KG1 (cell line): ENCODE measurements at regions not wholly inside any gene's neighbourhood (a gene's known extent, or its start where the extent isn't known, plus 50 kb on each side); places are given as distances from the start of the nearest gene placed in this dataset.

ENCODE experiments used
- DNase-seq: peaks from one replicate; lab custom pipeline; 2025; lab: John Stamatoyannopoulos, UW

DNA sequence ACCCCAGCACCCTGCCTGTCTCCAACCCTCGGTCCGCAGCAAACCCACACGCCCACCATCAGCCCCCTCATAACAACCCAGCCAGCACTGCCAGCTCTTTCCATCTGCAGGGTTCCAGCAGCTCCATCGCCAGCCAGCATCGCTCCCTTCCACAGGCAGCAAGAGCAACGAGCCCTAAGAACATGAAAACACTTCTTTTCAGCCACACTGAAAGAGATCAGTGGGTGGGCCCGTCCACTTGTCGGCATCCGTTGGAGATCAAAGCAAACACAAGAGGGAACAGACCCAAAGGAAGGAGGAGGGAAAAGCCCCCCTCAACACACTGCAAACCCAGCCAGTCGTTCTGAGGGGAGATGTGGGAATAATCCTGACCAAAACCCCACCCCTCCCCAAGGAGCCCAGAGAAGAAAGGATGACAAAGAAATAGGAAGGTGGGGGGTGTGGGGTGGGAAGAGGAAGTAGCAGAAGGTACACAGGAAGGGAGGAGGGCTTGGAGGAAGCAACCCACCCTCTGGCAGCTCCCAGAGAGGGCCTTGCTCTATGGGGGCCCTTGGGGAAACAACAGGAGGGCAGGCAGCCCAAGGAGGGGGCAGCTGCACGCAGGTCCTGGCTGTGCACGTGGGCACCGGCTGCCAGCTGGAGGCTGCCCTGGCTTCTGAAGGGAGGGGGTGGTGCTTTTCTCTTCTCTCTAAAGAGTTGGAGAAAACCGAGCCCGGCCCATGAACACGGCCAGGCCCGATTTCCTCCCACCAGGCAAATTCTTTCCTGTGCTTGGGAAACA, 473.6 kb upstream of the PROK2 start:
- no peak for DNase-seq

DNA sequence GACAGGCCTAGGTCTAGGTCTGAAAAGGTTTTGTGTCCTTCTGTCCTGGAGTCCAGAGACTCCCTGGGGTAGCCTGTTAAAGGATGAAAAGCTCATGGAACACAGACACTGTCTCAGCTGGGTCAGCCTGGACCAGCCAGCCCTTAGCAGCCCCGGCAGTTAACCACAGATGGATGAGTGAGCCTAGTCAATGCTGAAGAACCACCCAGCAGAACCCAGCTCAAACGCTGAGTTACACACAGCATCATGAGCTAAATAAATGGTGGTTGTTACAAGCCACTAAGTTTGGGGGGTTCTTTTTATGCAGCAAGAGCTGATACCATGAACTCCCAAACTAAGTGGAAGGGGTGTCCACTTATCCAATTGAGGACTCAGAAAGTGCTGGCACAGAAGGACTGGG, 472.8 kb upstream of the PROK2 start:
- no peak for DNase-seq

DNA sequence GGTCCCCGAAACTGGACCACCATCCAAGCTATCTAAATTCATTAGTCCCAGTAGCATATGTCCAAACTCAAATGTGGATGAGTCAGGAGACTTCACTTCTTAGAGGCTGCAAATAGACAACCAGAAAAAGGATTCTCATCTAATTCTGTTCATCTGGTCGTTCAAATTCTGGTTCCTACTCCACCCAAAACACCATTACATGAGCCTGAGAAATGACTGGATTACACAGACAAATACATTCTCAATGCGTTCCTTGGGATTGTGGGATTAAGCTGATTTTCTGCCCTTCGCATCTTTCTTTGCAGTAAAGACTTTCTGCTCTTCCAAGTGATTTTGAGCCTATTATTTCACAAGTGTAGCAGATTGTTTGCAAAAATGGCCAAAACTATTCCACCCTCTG, 472.3 kb upstream of the PROK2 start:
- no peak for DNase-seq

DNA sequence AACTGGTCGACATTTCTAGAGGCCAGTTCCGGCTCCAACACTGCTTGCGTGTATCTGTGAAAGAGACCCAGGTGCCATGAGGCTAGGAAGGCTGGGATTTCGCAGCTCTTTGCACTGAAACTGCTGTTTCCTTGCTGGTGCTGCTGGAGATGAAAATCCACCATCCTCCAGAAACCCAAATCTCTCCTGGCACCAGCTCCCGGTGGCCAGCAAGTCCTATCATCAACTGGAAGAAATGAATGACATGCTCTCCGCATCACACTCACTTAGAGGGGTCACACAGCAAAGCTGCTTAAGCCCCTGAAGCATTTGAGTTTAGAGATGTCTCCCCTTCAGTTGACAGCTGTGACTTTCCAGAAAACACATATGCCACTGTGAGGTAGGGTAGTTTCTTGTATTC, 471.8 kb upstream of the PROK2 start:
- no peak for DNase-seq

DNA sequence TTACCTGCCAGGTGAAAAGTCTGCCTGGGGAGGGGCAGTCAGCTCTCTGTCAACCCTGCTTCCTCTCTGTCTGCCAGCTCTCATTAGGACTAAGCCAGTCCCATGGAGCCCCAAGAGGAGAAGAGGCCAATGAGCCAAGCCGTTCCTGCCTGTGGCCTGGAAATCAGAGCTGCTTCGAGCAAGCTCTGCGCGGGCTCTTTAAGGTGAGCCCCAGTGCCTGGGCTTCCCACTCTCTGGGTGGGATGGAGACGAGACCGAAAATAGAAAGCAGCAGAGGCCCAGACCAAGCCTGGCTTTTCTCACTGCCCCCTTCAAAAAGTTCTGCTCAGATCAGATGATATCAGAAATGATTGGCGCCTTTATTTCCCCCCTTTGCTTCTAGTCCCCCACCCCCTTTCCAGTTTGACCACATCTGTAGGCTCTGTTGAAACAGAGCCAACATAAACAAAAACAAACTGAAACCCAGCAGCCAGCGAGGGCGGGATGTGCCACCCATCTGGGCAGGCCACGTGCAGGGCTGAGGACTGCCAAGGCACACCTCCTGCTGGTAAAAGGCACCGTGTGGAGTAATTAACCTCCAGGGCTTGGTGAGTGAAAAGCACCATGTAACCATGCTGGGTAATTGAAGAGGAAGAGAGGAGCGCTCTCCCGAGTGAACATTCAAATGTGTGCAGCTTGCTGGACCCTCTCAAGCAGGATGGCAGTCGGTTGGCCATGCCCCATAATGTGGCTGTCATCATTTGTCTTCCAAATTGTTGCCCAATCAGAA, 471.0 kb upstream of the PROK2 start:
- no peak for DNase-seq

DNA sequence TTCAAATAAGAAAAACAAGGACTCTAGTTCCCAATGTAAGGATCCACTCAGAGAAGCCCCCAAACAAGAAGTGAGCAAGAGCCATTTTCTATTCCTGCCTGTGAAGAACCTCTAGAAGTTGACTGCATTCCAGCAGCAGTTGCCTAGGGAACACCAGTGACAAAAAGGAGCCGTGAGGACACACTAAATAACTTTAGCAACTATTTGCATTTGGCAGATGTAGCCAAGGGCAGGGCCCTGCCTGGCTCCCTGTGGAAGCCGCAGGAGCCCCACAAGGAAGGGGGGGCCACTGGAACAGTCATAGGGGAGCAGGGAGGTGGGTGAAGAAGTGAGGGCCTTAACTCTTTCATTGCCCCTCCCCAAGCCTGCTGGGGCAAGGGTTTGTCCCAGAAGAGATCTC, 470.2 kb upstream of the PROK2 start:
- DNase-seq, result no peak

DNA sequence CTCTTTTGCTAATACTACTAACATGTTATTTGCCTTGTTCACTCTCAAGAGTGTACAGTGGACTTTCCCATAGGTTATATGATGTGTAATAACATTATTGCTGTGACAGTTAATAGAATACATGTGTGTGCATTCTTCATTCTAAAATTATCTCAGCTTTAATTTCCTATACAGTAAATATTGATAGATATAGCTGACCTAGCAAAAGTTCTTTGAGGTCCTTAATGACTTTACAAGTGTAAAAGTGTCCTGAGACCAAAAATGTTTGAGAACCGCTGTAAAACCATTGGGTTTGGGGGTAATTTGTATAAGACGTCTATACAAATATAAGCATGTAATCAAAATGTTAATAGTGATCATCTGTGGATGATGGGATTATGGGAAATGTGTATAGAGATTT, 469.5 kb upstream of the PROK2 start:
- no peak for DNase-seq

DNA sequence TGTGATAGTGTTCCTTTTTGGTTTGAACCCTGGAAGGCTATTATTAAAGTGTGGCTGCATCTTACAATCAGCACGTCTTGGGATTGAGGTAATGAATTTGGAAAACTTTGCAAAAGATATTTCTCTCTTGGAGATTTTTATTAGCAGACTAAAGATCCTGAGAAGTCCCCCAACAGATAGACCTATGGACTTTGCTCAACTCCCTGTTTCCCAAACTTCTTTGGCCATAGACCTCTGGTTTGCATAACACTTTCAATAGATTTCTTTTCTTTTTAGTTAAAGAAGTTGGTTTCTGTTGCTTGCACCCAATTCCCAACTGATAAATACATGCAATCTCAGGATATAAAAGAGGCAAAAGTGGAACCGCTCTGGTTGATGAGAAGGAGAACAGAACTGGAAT, 465.8 kb upstream of the PROK2 start:
- DNase-seq, result no peak

DNA sequence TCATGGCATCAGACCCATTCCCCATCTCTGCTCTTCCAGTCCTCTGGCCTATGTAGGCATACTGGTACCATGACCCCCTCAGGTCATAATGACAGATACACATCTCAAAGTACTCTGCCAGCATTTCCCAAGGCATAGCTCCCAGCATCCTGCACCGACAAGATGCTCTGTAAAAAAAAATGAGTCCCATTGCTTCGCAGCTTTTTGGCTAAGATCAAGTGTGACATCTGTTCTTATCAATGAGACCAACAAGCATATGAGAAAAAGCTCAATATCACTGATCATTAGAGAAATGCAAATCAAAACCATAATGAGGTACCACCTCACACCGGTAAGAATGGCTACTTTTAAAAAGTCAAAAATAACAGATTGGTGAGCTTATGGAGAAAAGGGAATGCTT, 463.9 kb upstream of the PROK2 start:
- no peak for DNase-seq

DNA sequence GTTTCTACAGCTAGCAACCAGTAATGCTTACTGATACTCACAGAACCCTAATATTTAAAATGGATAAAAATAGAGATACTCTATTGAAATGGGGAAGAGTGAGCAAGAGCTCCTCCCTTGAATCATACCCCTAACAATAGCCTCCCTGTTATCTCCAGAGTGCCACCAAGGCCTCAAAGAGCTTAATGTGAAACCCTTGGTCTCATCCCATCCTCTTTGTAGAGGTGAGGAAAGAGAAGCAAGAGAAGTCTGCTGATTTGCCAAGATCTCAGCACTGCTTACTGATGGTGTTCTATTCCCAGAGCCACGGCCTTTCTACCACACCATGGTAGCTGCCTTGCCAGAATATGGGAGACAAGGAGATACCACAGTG, 463.4 kb upstream of the PROK2 start:
- DNase-seq, result no peak

DNA sequence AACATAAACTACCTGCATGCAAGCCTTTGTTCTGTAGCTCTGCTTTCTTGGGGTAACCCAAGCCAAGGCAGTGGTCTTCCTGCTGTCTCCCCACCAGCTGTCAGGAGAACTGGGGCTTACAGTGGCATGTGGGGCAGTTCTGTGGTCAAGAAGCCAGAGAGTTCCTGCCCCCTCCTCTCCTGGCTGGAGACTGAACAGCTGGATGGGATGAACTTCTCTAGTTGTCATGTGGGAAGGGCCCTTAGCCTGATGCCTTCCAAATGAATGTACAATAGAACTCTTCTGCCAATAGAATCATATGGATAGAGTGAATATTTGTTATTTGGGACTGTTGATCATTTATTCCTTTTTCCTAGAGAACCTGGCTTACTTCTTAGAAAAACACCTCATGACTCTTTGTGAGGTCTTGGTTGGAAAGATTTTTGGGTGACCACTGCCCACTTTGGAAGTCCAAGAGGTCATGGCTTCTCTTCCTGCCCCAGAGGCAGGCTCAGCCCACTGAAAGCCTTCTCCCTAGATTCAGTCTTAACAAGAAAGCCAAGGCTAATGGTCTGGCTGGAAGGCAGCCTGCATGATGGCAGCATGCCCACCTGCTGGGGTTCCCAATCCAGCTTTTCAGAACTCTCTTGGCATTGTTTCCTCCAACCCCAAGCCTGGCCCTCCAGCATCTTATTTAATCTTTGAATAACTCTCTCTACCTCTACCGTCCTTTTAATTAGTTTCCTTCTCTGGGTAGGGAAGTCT, 462.9 kb upstream of the PROK2 start:
- no peak for DNase-seq

DNA sequence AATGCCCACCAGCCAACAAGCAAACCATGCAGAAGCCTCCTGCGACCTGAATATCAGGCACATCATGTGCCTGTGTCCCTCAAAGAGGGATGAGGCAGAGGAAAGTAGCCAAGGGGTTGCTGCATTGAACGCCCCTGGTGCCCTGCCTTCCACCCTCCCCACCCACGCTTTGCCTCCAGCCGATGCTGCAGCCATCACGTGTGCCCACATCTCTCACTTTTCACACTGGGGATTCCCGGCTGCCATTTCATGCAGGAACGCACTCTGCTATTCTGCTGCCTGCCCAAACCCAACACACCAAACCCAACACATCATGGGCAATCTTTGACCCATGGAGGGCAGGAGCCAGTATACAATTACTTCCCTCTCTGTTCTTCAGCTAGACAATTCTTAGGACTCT, 462.2 kb upstream of the PROK2 start:
- no peak for DNase-seq

DNA sequence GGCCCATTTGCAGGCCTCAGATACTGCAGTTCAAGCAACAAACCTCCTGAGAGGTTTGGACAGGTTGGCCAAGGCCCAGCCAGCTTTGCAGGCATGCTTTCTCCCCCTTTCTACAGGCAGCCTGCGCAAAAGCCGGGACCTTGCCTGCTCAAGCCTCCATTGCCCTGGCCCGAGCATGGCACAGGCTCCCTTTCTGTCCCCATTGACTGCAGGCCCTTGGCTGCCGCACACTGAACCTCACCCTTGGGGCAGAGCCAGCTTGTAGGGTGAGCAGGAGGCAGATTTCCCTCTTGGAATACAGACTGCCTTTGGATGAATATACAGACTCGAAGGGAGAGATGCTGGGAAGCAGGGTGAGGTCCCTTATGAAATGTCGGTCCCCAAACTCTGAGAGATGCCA, 461.7 kb upstream of the PROK2 start:
- no peak for DNase-seq

DNA sequence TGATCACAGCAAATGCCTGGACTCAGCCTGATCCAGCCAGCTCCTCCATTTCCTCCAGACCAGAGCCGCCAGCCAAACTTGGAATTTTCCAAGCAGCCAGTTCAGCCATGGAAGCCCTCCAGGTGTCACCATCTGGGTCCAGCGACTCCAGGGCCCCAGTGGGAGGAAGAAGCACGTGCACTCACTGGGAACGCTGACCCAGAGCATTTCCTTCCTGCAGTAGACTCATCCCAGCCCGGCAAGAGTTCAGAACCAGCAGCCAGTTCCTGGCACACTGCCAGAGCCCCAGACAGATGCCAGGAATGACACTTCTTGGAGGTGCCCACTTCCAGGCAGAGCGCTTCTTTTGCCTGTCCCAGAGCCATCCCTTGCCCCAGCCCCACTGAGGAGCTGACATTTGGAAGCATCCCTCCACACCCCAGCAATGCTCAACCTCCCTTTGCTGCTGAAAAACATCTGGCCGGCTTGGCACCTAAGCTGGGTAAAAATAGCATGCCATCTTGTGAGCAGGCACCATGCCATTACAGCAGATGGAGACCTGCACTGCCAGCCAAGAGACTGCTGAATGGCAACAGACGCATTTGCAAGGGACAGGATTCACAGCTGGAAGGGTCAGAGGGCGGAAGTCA, 460.3 kb upstream of the PROK2 start:
- no peak for DNase-seq

DNA sequence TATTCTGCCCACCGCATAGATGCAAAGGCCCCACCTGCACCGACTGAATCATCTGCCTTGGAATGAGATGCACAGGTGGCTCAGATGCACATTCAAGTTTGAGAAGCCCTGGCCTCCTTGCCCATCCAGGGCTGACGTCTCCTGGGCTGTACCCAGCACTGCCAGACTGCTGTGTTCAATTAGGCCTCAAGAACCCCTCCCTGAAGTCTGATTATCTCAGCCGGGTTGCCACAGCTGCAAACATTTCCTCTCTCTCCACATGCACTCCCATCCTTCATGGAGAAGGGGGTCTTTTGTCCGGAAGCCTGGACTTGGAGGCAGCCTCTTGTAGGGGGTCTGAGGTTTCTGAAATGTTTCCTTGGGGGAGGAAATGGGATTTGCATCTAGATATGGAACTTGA, 459.4 kb upstream of the PROK2 start:
- DNase-seq, result no peak

DNA sequence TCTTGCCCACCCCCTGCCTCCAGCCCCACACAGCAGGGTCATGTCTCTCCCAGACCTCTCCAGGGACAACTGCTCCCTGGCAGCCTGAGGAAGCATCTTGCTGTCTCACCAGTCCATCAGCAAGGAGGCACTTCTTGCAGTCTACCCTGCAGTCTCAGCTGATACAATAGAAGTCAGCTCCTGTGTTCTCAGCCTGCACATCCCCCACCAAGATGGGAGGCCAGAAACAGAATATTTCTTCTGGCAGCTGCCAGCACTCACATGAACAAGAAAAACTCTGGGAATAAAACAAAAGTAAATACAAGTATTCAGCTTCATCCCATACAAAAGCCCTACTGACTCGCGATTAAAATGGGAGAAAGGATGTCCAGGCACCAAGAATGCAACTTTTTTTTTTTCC, 457.4 kb upstream of the PROK2 start:
- no peak for DNase-seq

DNA sequence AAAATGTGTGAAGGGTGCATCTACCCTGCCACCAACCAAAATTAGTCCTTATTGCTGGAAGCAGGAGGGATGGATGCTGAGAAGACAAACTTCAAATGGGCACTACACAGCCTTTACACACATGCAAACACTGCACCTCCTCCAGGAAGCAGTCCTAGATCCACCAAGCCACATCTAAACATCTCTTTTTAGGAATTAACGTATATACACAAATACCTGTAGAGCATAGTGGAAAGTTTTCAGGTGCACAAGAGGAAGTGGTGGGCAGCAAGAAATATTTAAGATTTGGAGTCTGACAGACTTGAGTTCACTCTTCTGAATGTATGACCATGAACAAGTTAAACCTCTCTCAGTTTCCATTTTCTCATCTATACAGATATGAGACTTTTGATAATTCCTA, 456.6 kb upstream of the PROK2 start:
- DNase-seq, result no peak

DNA sequence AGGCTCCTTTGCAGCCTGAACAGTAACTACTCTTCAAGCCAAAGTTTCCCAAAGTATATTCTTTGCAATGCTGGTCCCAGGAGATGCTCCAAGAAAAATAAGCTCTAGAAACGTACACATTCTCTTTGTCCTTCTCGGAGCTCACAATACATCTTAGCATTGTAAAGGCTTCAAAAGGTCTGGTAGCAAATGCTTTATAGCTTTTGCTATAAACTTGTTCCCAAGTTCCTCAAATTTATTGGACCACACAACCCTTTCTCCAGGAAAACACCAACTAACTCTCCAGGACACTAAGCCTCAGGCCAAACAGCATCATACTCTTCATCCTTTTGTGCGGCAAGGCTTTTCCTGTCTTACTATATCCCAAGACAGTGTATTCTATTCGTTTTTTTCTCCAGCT, 455.6 kb upstream of the PROK2 start:
- no peak for DNase-seq

DNA sequence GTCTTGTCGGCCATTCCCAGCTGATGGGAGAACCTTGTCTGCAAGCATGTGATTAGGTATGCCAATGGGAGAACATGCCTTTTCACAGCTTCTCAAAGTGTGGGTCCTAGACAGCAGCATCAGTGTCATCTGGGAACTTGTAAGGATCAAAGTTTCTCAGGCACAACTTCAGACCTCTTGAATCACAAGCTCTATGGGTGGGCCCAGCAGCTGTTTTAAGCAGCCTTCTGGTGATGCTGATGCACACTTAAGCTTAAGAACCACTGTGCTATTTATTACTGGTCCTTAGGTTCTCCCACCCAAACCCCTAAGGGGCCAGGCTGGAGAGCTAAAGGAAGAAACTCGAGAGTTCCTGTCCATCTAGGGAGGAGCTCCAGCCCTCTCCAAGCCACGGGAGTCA, 453.9 kb upstream of the PROK2 start:
- no peak for DNase-seq

DNA sequence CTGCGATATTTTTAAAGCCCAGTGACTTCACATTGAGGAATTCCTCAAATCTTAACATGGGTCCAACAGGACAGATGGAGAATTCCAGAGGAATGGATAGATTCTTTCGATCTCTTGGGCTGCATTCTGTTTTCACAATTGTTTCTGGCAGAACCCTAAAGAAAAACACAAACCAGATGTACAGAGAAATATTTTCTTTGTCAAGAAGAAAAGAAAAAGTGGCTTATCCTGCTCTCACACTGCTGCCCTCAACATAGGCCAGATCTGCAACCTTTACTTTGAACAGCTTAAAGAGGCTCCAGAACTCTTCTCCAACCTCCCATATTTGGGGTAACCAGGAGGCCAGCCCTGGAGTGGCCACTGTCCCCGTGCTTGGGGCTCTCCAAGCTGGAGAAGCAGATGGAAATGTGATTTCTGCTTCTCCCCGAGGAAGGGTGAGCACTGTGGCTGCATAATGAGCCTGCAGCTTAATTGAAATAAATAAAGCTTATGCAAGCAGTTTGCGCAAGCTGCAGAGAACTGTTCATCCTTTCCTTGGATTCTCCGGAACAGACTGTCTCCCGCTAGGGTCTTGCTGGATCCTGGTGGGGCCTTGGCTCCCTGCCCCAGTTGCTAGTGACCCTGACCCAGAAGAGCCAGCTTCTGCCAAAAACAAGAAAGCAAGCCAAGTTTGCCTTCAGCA, 453.2 kb upstream of the PROK2 start:
- DNase-seq, result no peak

DNA sequence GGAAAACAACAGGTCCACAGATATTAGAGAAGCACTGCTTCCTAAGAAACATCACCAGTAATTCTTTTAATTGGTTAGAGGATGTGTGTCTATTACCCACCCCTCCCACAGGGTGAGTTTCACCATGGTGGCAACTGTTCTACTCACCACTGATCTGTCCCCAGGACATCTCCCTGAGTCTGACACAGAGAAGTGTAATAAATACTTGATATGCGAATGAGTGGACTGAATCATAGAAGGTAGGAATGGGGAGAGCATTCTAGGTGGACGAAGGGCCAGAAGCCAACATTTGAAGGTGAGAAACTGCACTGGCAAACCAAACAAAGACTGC, 452.7 kb upstream of the PROK2 start:
- DNase-seq, result no peak

DNA sequence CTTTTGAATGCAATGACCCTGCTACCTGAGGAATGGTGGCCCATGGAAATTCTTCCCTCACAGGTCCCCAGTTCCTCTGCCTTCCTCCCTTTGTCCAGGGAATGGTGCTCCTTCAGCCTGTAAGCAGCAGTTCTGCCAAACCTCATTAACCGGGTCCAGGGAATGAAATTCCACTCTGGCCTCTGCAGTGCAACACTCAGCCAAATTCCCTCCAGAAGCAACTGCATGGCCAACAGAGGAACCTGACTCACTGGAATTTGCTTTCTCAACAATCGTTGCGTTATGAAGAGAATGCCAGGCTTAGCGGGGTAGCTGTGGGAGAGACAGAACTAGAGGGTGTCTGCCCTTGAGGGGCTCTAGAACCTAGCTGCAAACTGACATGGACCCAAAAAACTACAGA, 449.4 kb upstream of the PROK2 start:
- DNase-seq, result no peak
